Mammary epithelial cell (primary cell): ENCODE measurements at regions not wholly inside any gene's neighbourhood (a gene's known extent, or its start where the extent isn't known, plus 50 kb on each side); places are given as distances from the start of the nearest gene placed in this dataset.

Experiments used
- EZH2 ChIP-seq: IDR thresholded peaks from 2 replicates; pipeline ENCODE4 v1.6.1; 2012; ENCODE audit warnings: low read length, inconsistent platforms, borderline replicate concordance
- TF ChIP-seq, protein P1 (sequence below), 2 donors: IDR thresholded peaks in 1 of 2; conservative IDR thresholded peaks in 1 of 2; 2 replicates each; pipeline ENCODE4 v1.5.1; 2011 to 2012; ENCODE audit warnings: inconsistent platforms in 2 of 2, low read length in 2 of 2, mild to moderate bottlenecking in 2 of 2, control low read depth in 1 of 2, low read depth in 1 of 2; ENCODE audit not compliant: insufficient read depth in 1 of 2; ENCODE audit errors: extremely low read depth in 1 of 2

DNA sequence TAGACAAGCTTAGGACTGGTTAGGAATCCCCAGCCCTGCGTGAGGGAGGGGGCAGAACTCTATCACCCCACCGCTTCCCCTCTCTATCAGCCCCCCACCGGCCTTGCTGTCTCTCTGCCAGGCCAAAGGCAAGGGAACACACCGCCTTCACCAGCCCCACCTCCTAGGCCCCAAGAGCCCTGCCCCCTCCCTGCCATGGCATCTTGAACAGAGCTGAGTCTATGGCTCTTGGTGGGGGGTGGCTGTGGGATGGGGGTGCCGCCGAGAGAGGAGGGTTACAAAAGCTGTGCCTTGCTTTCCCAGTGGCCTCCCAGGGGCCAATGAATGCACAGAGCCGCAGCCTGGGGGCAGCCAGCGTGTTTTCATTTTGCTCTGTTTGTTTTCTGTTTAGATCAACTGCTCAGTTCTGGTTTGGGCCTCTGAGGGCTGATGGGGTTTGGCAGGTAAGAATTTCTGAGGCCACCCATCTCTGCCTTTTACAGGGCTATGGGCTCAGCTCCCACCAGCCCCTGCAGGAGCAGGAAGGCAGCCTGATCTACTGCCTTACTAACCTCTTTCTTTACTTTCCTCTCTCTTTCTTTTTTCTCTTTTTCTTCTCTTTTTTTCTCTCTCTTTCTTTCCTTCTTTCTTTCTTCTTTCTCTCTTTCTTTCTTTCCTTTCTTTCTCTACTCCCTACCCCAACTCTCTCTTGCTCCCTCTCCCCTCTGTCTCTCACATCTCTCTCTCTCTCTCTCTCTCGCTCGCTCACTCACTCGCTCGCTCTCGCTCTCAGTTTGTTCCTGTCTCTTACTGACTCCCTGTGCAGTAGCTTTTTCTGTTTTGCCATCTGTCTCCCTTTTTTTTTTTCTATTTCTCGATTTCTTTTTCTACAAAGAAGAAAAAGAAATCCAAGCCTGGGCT lies 128.3 kb downstream of the PJA1 start:
- TF ChIP-seq, protein P1, sequence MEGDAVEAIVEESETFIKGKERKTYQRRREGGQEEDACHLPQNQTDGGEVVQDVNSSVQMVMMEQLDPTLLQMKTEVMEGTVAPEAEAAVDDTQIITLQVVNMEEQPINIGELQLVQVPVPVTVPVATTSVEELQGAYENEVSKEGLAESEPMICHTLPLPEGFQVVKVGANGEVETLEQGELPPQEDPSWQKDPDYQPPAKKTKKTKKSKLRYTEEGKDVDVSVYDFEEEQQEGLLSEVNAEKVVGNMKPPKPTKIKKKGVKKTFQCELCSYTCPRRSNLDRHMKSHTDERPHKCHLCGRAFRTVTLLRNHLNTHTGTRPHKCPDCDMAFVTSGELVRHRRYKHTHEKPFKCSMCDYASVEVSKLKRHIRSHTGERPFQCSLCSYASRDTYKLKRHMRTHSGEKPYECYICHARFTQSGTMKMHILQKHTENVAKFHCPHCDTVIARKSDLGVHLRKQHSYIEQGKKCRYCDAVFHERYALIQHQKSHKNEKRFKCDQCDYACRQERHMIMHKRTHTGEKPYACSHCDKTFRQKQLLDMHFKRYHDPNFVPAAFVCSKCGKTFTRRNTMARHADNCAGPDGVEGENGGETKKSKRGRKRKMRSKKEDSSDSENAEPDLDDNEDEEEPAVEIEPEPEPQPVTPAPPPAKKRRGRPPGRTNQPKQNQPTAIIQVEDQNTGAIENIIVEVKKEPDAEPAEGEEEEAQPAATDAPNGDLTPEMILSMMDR (conservative IDR thresholded peaks at IDR 0.05 in 1 of 2, IDR thresholded peaks at IDR 0.05 in 1 of 2; ENCODE audit: extremely low read depth in 1 of 2, insufficient read depth in 1 of 2, low read depth in 1 of 2, low read length in 2 of 2): no peak
- no peak for TF ChIP-seq EZH2
